HG02763 (cell line): ENCODE measurements at regions not wholly inside any gene's neighbourhood (a gene's known extent, or its start where the extent isn't known, plus 50 kb on each side); places are given as distances from the start of the nearest gene placed in this dataset.
"Not testable (repeated sequence)": the region's sequence is repeated elsewhere in the genome, so short reads cannot be mapped to it uniquely, and the experiment has no call there.

Source experiments
- ATAC-seq: cut with Tn5 transposase; IDR thresholded peaks from one replicate; pipeline ENCODE4 v1.9.1; 2021; ENCODE audit warnings: mild to moderate bottlenecking, moderate library complexity; ENCODE audit not compliant: unreplicated experiment

DNA sequence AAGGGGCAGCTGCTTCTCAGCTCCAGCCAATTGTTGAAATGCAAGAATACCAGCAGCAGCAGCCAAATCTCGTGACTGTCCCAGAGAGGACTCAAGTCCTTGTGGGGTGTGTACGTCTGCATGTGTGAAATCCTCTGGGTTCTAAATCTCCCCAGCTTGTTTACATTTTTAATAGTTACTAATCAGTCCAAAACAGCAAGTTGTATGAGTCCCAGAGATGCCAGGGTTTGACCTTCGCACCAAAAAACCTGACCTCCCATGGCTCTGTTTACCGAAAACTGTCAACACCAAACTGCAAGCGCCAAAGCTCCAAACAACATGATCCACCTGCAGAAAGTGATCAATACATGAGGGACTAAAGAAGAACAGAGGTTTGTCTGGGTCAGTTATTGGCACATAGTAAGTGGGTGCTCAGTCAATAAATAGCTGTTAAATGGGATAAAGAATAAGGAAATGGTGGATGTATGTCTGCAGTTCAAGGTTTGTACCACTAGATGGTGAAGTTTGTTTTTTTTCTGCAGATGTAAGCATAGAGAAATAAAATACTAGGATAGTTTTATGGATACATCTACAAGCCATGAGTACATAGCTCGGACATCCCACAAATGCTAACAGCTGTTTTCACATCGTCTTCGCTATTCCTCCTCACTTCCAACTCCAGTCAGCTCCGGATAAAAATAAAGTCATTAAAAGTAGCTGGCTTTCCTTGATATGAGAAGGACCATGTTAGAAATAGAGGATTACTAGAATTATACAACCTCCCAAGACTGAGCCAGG is 85.3 kb upstream of the ADRB2 start:
- no peak for ATAC-seq

- not testable (repeated sequence) for ATAC-seq
Measured at GRCh38 chr5:148741766-148742165, 84.6 kb upstream of the ADRB2 start.

DNA sequence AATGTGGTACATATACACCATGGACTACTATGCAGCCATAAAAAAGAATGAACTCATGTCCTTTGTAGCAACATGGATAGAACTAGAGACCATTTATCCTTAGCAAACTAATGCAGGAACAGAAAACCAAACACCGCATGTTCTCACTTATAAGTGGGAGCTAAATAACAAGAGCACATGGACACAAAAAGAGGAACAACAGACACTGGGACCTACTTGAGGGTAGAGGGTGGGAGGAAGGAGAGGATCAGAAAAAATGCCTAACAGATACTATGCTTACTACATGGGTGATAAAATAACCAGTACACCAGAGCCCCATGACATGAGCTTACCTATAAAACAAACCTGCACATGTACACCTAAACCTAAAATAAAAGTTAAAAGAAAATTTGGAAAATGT is 82.0 kb upstream of the ADRB2 start:
- ATAC-seq, result not testable (repeated sequence)

DNA sequence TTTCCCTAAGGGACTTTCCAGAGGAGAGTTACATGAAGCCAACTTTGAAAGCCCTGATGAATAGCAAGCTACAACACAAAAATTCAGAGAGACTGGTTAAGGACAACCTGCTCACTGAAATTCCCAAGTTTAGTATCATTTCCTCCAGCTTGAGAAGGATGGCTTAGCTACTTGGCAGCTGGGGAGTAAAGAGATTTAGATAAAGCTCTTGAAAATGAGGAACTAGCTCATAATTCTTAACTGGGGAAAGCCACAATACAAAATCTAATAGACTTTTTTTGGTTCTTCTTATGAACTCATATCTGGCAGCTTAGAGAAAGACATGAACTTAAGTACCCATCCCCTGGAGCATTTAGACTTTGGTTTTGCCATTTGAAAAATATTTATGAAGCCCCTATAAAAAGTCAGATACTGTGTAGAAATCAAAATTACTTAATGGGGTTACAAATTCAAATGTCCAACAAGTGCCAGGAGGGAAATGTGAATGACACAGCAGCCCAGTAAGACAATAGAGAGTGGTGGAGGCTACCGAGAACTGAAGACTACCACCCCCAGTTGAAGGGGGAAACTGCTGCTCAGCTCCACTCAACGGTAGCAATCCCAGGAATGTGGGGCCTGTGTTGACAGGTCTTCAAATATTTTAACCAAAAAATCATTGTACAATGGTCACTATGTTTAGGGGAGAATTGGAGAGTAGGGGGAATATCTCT is 79.4 kb upstream of the ADRB2 start:
- ATAC-seq, result peak; percentile 77

GRCh38 chr5:148747536-148747906 is 78.9 kb upstream of the ADRB2 start:
- no peak for ATAC-seq

DNA sequence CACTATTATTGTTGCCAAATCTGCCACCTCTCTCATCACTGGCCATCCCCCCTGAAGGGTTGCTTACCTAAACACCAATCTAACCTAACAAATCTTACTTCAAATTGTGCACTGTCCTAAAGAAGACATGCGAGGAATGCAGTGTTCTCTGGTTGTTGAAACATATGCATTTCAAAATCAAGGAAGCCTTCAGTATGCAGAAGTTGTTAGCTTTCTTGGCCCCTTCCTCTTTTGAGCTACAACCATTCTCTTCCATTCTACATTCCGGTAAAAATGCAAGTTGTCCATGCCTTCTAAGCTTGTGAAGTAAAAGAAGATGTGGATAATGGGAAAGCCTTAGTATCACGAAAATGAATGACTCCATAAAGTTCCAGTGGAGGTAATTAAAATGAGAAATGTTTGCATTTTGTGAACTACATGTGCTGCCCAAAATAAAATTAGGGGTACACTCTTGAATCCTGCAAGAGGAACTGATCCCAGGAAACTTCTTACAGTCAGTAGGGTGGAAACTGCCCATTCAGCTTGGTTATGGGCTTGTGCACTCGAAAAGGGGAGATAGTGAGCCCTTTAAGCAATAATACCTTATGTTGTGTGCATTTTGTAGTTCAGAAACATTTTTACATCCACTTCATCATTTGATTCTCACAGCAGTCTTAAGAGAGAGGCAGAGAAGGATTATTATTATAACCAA is 77.6 kb upstream of the ADRB2 start:
- ATAC-seq, result no peak

GRCh38 chr5:148750614-148751013 is 75.8 kb upstream of the ADRB2 start:
- no peak for ATAC-seq

DNA sequence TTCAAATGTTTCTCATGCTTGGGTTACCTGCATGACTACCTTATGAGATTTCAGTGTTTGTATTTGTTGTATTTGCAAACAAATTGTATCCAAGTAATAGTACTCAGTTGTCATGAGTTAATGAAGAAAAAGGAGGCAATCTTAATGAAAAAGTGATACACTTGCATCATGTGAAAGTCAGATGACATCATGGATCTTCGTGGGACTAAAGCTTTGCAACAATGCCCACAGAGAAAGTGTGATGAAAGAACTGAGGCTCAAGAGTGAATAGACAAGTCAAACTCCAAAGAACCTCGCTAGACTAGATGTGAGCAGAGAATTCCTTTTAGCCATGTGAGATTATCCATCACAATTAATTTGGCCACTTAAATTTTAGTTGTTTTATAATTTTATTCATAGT is 75.4 kb upstream of the ADRB2 start:
- no peak for ATAC-seq

- not testable (repeated sequence) for ATAC-seq
Measured at GRCh38 chr5:148752375-148752774, 74.0 kb upstream of the ADRB2 start.

DNA sequence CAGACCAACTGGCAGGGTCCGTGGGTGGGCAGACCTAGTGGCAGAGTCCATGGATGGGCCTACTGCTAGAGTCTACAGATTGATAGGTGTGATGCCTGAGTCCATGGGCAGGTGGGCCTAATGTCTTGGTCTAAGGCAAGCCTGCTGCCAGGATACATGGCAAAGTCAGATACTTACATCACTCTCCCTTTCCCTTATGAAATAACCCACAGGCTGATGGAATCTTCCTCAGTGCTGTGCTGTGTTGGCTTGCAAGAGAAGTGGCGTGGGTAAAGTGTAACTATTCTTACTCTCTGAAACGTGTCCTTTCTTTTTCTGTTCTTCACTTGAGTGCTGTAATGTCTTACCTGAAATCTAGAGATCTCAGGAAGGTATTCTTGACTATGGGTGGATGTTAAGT is 67.3 kb upstream of the ADRB2 start:
- no peak for ATAC-seq

- ATAC-seq, result peak; percentile 100
Measured at GRCh38 chr5:148760945-148761638, 65.3 kb upstream of the ADRB2 start.

DNA sequence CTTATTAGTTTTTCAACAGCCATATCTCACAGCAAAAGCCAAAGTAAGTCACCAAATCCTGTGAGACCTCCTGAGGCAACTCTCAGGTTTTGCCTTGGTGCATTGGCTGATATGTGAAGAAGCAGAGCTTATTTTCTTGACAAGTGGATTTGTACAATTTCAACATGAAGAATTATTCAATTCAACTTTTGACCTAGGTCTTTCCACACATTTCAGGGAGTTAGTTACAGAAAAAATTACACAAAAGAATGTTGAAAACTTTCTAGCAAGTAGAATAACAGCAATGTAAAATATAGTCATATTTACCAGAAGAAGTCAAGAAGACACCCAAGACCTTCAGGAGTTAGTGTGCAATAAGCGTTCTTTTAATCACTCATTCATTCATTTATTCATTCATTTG is 62.4 kb upstream of the ADRB2 start:
- no peak for ATAC-seq

DNA sequence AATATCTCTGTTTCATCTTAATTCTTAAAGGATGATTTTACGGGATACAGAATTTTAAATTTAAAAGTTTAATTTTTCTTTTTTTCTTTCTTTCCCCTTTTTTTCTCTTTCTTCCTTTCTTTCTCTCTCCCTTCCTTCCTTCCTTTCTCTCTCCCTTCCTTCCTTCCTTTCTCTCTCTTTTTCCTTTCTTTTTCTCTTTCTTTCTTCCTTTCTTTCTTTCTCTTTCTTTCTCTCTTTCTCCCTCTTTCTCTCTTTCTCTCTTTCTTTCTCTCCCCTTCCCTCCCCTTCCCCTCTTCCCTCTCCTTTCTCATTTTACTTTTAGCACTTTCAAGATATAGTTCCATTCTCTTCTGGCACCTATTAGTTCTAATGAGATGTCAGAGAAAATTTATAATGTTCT is 61.4 kb upstream of the ADRB2 start:
- no peak for ATAC-seq

- no peak for ATAC-seq
Measured at GRCh38 chr5:148768806-148769415, 57.5 kb upstream of the ADRB2 start.

DNA sequence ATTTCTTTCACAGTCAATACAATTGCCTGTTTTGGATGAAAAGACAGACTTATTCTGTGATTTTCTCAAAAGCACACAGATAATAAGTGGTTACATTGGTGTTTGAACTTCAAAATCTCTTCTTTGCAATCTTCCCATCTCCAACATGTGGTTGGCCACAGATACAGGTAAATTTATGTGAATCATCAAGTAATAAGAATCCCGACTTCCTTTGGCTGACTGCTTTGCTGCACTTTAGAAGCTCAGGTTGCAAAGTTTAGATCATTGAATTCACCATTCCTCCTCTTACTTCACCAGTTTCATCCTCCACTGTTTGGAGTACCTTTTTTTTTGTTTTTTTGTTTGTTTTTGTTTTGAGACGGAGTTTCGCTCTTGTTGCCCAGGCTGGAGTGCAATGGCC is 56.5 kb upstream of the ADRB2 start:
- no peak for ATAC-seq

- no peak for ATAC-seq
Measured at GRCh38 chr5:148774313-148774712, 52.1 kb upstream of the ADRB2 start.

DNA sequence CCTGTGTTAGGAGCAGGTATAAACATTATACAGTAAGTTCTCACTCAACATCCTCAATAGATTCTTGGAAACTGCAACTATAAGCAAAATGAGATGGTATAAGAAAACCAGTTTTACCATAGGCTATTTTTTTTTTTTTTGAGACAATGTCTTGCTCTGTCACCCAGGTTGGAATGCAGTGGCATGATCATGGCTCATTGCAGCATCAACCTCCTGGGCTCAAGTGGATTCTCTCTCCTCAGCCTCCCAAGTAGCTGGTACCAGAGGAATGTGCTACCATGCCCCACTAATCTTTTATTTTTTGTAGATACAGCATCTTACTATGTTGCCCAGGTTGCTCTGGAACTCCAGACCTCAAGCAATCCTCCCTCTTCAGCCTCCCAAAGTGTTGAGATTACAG is 50.1 kb upstream of the ADRB2 start:
- ATAC-seq, result no peak
